SU-DHL-6 (cell line): ENCODE measurements at regions not wholly inside any gene's neighbourhood (a gene's known extent, or its start where the extent isn't known, plus 50 kb on each side); places are given as distances from the start of the nearest gene placed in this dataset.

ENCODE experiments used
- EZH2phosphoT487 ChIP-seq: fragments of 200-600 bp; sonication (generic), shearing (Covaris generic); conservative IDR thresholded peaks from 2 replicates; pipeline ENCODE4 v1.6.1; 2018; ENCODE audit warnings: mild to moderate bottlenecking, antibody characterized with exemption, low read length, moderate library complexity, mixed read lengths
- TF ChIP-seq, protein P1 (sequence below): fragments of 200-600 bp; sonication (generic); IDR thresholded peaks from one replicate; pipeline ENCODE4 v1.5.1; 2017; ENCODE audit warnings: antibody characterized with exemption, mild to moderate bottlenecking, low read length, moderate library complexity; ENCODE audit not compliant: insufficient read depth, poor library complexity, severe bottlenecking

DNA sequence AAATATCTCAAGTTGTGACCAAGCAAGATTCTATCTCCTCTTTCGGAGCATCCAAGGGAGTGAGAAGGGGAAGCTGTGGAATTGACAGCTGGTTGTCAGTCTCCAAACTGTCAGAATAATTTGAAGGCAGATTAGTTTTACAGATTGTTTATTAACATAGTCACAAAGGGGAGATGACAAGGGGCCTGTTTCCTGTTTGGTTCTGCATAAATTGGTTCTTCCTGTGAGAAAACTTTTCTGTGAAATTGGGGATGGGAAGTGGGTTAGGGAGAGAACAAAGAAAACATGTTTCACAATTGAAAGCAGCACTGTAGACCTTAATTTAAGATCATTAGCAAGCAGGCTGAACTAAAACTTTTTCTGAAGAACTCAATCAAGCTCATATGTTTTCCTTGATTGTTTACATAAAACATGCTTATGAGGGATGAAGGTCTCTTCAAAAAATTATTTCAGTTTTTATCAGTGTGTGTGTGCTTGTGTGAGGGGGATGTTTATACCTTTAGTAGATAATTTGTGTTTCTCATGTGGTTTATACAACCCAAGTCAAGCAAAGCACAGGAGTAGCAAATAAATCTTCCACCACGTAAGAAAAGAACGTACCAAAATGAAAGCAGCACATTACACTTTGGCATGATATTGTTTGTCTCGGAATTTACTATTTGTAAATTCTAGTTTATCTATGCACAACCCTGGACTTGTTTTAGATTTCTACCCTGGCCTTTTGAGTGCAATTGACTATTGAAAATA, 604.9 kb upstream of the CDH2 start:
- TF ChIP-seq, protein P1, sequence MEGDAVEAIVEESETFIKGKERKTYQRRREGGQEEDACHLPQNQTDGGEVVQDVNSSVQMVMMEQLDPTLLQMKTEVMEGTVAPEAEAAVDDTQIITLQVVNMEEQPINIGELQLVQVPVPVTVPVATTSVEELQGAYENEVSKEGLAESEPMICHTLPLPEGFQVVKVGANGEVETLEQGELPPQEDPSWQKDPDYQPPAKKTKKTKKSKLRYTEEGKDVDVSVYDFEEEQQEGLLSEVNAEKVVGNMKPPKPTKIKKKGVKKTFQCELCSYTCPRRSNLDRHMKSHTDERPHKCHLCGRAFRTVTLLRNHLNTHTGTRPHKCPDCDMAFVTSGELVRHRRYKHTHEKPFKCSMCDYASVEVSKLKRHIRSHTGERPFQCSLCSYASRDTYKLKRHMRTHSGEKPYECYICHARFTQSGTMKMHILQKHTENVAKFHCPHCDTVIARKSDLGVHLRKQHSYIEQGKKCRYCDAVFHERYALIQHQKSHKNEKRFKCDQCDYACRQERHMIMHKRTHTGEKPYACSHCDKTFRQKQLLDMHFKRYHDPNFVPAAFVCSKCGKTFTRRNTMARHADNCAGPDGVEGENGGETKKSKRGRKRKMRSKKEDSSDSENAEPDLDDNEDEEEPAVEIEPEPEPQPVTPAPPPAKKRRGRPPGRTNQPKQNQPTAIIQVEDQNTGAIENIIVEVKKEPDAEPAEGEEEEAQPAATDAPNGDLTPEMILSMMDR, result no peak
- no peak for TF ChIP-seq EZH2phosphoT487
